ENCODE measurements at regions not wholly inside any gene's neighbourhood (a gene's known extent, or its start where the extent isn't known, plus 50 kb on each side); places are given as distances from the start of the nearest gene placed in this dataset.
A peak's percentile ranks its signal among the peaks of the same experiment; 100 is the strongest.

DNA sequence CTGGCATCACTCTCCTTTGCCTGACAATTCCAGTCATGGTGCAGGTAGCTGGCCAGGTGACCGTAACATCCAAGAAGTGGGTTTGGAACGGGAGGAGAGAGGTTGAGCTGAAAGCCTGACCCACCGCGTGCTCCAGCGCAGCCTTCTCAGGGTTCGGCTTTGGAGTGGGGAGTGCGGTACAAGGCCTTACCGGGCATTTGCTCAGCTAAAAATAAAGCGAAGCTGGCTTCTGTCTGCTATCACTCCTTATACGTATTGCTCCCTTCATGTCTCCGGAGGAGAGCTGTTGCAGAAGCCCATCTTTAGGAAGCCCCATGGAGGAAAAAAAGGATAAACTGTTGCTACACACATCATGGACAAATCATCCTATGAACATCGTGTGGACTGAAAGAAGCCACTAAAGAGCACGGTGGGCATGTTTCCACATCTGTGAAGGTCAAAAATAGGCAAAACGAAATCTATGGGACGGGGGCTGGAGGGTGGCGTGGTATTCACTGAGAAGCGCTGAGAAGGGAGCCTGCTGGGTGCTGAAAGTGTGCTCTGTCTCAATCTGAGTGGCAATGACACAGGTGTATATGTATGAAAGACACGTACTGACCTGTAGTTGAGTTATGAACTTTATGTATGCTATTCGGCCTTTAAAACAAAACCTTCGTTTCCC is 57.2 kb upstream of the TAB2 start:
- Histone ChIP-seq H3K4me1 (ENCODE audit: control insufficient read depth in 3 of 3, insufficient read depth in 2 of 3, low read depth in 1 of 3, low read length in 2 of 3) (no peaks in the 10 kb centered on the region), H3K27me3 (ENCODE audit: control insufficient read depth in 3 of 3, insufficient read depth in 3 of 3, low read length in 3 of 3) (peaks cover 0 to 2% (median 0%) of the 10 kb centered on the region in 3 donors), H3K4me3 (ENCODE audit: low read depth in 1 of 3, low read length in 3 of 3) (no peak overlapping the region), H3K9me3 (ENCODE audit: control insufficient read depth in 2 of 2, insufficient read depth in 1 of 2, low read depth in 1 of 2, low read length in 1 of 2) (peaks cover 0 to 4% of the 10 kb centered on the region in 2 donors), H3K36me3 (ENCODE audit: control insufficient read depth in 3 of 3, insufficient read depth in 2 of 3, low read depth in 1 of 3, low read length in 3 of 3) (no peaks in the 10 kb centered on the region), H3K27ac (ENCODE audit: low read depth in 1 of 3, low read length in 2 of 3) (peak overlapping the region in 1 of 3 donors; percentile 12)
- 94 to 96% (median 96%) methylated on average over 20 of the region's 20 CpGs for WGBS, 3 donors
- FAIRE-seq (no peak), DNase-seq (no peak)

DNA sequence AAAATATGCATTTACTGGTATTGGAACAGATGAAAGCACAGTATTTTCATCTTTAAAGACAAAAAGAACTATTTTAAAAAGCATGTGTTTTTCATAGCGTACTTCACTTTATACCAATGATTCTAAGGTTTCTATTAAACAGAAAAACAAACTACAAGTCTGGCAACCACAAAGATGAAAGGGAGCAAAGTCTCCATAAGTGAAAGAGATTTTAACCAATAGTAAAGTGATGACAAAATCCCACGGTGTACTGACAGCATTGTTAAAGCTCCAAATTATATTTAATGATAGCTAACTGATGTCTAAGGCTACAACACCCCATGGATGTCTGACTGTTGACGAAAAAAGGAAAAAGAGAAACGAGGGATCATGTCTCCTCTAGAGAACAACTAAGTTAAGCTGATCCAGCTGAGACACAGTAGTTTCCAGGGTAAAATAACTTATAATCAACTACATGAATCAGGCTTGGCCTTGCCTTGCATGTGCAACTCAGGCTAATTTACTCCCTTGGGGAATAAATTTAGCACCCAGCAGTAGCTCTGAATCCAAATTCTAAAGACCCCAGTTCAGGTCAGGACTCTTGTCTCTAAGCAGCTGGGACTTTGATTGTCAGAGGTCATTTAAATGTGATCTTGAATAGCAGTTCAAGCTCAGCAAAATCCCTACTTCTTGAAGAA is 56.0 kb upstream of the TAB2 start:
- no peak for FAIRE-seq

DNA sequence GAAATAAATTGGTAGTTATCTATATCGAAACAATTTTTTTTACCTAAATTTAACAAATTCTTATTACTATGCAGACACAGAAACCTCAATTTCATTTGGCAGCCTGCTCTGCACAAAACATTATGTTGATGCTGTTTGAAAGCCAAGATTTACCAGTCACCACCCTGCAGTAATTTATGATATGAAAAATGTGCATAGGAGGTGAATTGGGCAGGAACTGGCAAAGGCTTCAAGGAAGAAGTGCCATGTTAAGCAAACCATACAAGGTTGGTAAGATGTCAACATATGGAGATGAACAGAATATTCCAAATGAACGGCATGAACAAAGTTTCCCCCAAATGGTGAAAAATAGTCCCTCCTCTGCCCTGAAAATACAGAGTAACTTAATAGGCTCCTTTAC is 54.2 kb upstream of the TAB2 start:
- Histone ChIP-seq H3K9me3 (ENCODE audit: control insufficient read depth in 2 of 2, insufficient read depth in 1 of 2, low read depth in 1 of 2, low read length in 1 of 2) (no peaks in the 10 kb centered on the region), H3K27ac (ENCODE audit: low read depth in 1 of 3, low read length in 2 of 3) (no peak overlapping the region), H3K27me3 (ENCODE audit: control insufficient read depth in 3 of 3, insufficient read depth in 3 of 3, low read length in 3 of 3) (no peaks in the 10 kb centered on the region), H3K4me1 (ENCODE audit: control insufficient read depth in 3 of 3, insufficient read depth in 2 of 3, low read depth in 1 of 3, low read length in 2 of 3) (no peaks in the 10 kb centered on the region), H3K4me3 (ENCODE audit: low read depth in 1 of 3, low read length in 3 of 3) (no peak overlapping the region), H3K36me3 (ENCODE audit: control insufficient read depth in 3 of 3, insufficient read depth in 2 of 3, low read depth in 1 of 3, low read length in 3 of 3) (no peaks in the 10 kb centered on the region)
- WGBS, 3 donors: 92 to 99% (median 95%) methylated on average over 2 of the region's 2 CpGs
- FAIRE-seq (no peak), DNase-seq (no peak)

More for the DNA sequence above, 56.0 kb upstream of the TAB2 start:
- WGBS, 3 donors: 53 to 67% (median 63%) methylated on average over 4 of the region's 4 CpGs
- Histone ChIP-seq H3K27me3 (ENCODE audit: control insufficient read depth in 3 of 3, insufficient read depth in 3 of 3, low read length in 3 of 3) (peaks cover 0 to 2% (median 0%) of the 10 kb centered on the region in 3 donors), H3K4me1 (ENCODE audit: control insufficient read depth in 3 of 3, insufficient read depth in 2 of 3, low read depth in 1 of 3, low read length in 2 of 3) (no peaks in the 10 kb centered on the region), H3K9me3 (ENCODE audit: control insufficient read depth in 2 of 2, insufficient read depth in 1 of 2, low read depth in 1 of 2, low read length in 1 of 2) (peaks cover 0 to 4% of the 10 kb centered on the region in 2 donors), H3K36me3 (ENCODE audit: control insufficient read depth in 3 of 3, insufficient read depth in 2 of 3, low read depth in 1 of 3, low read length in 3 of 3) (no peaks in the 10 kb centered on the region), H3K27ac (ENCODE audit: low read depth in 1 of 3, low read length in 2 of 3) (no peak overlapping the region), H3K4me3 (ENCODE audit: low read depth in 1 of 3, low read length in 3 of 3) (no peak overlapping the region)
- no peak for DNase-seq

DNA sequence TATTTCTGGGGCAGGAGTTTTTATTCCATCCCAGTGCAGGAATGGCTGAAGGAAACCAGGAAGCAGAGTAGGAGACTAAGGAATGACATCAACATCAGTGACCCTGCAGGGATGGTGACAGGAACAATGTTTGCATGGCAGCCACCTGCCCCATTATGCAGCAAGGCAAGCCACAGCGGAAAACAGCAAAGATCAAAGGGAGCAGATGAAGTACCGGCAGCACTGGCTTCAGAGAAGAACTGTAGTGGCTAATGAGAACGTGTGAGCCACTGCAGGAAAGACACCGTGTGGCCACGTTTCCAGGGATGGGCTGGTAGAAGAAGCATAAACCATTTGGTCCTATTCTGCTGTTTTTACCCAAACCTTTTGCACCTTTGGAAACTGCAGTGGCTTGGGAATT is 52.9 kb upstream of the TAB2 start:
- FAIRE-seq (no peak), DNase-seq (no peak)
- H3K4me1 ChIP-seq (ENCODE audit: control insufficient read depth in 3 of 3, insufficient read depth in 2 of 3, low read depth in 1 of 3, low read length in 2 of 3): no peaks in the 10 kb centered on the region
- no peak overlapping the region for H3K27ac ChIP-seq (ENCODE audit: low read depth in 1 of 3, low read length in 2 of 3)
- H3K36me3 ChIP-seq (ENCODE audit: control insufficient read depth in 3 of 3, insufficient read depth in 2 of 3, low read depth in 1 of 3, low read length in 3 of 3): no peaks in the 10 kb centered on the region
- no peak overlapping the region for H3K4me3 ChIP-seq (ENCODE audit: low read depth in 1 of 3, low read length in 3 of 3)
- no peaks in the 10 kb centered on the region for H3K27me3 ChIP-seq (ENCODE audit: control insufficient read depth in 3 of 3, insufficient read depth in 3 of 3, low read length in 3 of 3)
- H3K9me3 ChIP-seq (ENCODE audit: control insufficient read depth in 2 of 2, insufficient read depth in 1 of 2, low read depth in 1 of 2, low read length in 1 of 2): no peaks in the 10 kb centered on the region
- 7 to 45% (median 24%) methylated on average over 5 of the region's 5 CpGs for WGBS, 3 donors

DNA sequence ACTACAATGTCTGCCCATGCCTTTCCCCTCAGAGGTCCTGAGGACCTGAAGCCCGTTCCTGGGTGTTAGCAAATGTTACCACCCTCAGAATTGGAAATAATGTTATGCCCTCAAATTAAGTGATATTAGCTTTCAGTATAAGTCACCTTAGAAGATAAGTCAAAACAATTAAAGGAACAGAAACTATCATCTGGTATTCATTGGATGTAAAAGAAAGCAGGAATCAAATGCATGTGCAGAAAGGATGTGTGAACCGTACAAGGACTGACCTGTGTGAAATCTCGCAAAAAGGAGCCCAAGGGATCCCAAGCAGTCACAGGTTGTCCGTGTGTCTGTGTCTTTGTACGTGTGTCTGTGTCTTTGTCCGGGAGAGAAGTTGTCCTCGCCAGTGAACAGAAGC is 51.6 kb upstream of the TAB2 start:
- DNase-seq (no peak), FAIRE-seq (no peak)
- Histone ChIP-seq H3K4me1 (ENCODE audit: control insufficient read depth in 3 of 3, insufficient read depth in 2 of 3, low read depth in 1 of 3, low read length in 2 of 3) (no peaks in the 10 kb centered on the region), H3K27ac (ENCODE audit: low read depth in 1 of 3, low read length in 2 of 3) (no peak overlapping the region), H3K9me3 (ENCODE audit: control insufficient read depth in 2 of 2, insufficient read depth in 1 of 2, low read depth in 1 of 2, low read length in 1 of 2) (no peaks in the 10 kb centered on the region), H3K36me3 (ENCODE audit: control insufficient read depth in 3 of 3, insufficient read depth in 2 of 3, low read depth in 1 of 3, low read length in 3 of 3) (no peaks in the 10 kb centered on the region), H3K27me3 (ENCODE audit: control insufficient read depth in 3 of 3, insufficient read depth in 3 of 3, low read length in 3 of 3) (no peaks in the 10 kb centered on the region), H3K4me3 (ENCODE audit: low read depth in 1 of 3, low read length in 3 of 3) (no peak overlapping the region)
- WGBS, 3 donors: 81 to 85% (median 81%) methylated on average over 7 of the region's 7 CpGs

DNA sequence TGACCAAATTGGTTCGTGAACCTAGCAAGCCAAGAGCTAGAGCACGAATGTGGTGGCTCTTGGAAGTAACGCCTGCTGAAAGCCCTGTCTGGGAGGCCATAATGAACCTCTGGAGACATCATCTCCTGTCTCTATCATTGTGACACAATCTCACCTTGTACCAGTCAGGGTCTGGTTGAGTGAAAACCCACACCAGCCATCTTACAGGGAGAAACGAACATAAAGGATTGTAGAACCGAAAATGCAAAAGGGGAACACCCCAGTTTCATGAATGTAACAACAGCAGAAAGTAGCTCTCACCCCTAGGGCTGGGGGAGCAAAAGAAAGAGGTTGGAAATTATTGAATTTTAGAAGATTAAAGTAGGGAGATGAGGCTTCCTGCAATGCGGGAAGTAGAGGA is 50.9 kb upstream of the TAB2 start:
- Histone ChIP-seq H3K36me3 (ENCODE audit: control insufficient read depth in 3 of 3, insufficient read depth in 2 of 3, low read depth in 1 of 3, low read length in 3 of 3) (no peaks in the 10 kb centered on the region), H3K9me3 (ENCODE audit: control insufficient read depth in 2 of 2, insufficient read depth in 1 of 2, low read depth in 1 of 2, low read length in 1 of 2) (no peaks in the 10 kb centered on the region), H3K27ac (ENCODE audit: low read depth in 1 of 3, low read length in 2 of 3) (no peak overlapping the region), H3K4me1 (ENCODE audit: control insufficient read depth in 3 of 3, insufficient read depth in 2 of 3, low read depth in 1 of 3, low read length in 2 of 3) (no peaks in the 10 kb centered on the region), H3K27me3 (ENCODE audit: control insufficient read depth in 3 of 3, insufficient read depth in 3 of 3, low read length in 3 of 3) (no peaks in the 10 kb centered on the region), H3K4me3 (ENCODE audit: low read depth in 1 of 3, low read length in 3 of 3) (no peak overlapping the region)
- 73 to 81% (median 77%) methylated on average over 6 of the region's 6 CpGs for WGBS, 3 donors
- FAIRE-seq (no peak), DNase-seq (no peak)

DNA sequence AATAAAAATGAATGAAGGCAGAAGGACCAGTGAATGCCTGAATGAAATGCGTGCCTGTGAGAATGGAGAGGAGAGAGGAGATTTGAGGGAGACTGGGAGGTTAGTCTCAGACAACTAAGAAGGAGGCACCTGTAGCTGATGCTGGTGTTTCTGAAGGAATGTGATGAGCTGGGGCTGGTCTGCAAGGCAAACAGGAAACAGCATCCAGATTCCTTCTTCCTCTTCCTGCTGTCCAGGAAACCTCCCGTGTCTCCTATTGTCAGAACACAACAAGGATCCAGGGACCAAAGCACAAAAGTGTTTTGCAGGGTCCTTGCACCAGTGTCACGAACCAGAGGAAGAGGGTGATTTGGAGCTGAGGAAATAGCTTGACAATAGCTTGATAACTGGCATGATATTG is 50.4 kb upstream of the TAB2 start:
- DNase-seq: no peak
- no peaks in the 10 kb centered on the region for H3K27me3 ChIP-seq (ENCODE audit: control insufficient read depth in 3 of 3, insufficient read depth in 3 of 3, low read length in 3 of 3)

DNA sequence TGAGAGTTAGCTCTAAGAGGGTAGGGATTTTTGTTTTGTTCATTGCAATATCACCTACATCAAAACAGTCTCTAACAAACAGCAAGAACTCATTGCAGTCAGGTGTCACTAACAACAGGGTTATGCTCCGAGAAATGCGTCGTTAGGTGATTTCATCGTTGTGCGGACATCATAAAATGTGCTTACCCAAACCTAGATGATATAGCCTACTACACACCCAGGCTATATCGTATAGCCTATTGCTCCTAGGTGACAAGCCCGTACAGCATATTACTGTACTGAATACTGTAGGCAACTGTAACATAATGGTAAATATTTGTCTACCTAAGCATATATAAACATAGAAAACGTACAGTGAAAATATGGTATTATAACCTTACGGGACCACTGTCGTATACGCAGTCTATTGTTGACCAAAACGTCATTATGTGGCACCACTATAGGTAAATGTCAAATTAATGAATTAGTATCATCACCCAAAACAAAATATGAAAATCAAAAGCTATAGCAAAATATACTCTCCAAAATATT is 49.9 kb upstream of the TAB2 start:
- Histone ChIP-seq H3K4me1 (ENCODE audit: control insufficient read depth in 3 of 3, insufficient read depth in 2 of 3, low read depth in 1 of 3, low read length in 2 of 3) (no peaks in the 10 kb centered on the region), H3K27ac (ENCODE audit: low read depth in 1 of 3, low read length in 2 of 3) (no peak overlapping the region), H3K27me3 (ENCODE audit: control insufficient read depth in 3 of 3, insufficient read depth in 3 of 3, low read length in 3 of 3) (no peaks in the 10 kb centered on the region), H3K9me3 (ENCODE audit: control insufficient read depth in 2 of 2, insufficient read depth in 1 of 2, low read depth in 1 of 2, low read length in 1 of 2) (no peaks in the 10 kb centered on the region), H3K36me3 (ENCODE audit: control insufficient read depth in 3 of 3, insufficient read depth in 2 of 3, low read depth in 1 of 3, low read length in 3 of 3) (no peaks in the 10 kb centered on the region), H3K4me3 (ENCODE audit: low read depth in 1 of 3, low read length in 3 of 3) (no peak overlapping the region)
- FAIRE-seq (no peak), DNase-seq (no peak)
- WGBS, 3 donors: 90 to 93% (median 92%) methylated on average over 12 of the region's 12 CpGs

More for the DNA sequence above, 50.4 kb upstream of the TAB2 start:
- no peak overlapping the region for H3K27ac ChIP-seq (ENCODE audit: low read depth in 1 of 3, low read length in 2 of 3)
- no peaks in the 10 kb centered on the region for H3K4me1 ChIP-seq (ENCODE audit: control insufficient read depth in 3 of 3, insufficient read depth in 2 of 3, low read depth in 1 of 3, low read length in 2 of 3)
- H3K36me3 ChIP-seq (ENCODE audit: control insufficient read depth in 3 of 3, insufficient read depth in 2 of 3, low read depth in 1 of 3, low read length in 3 of 3): no peaks in the 10 kb centered on the region
- FAIRE-seq: no peak
- no peaks in the 10 kb centered on the region for H3K9me3 ChIP-seq (ENCODE audit: control insufficient read depth in 2 of 2, insufficient read depth in 1 of 2, low read depth in 1 of 2, low read length in 1 of 2)
- no peak overlapping the region for H3K4me3 ChIP-seq (ENCODE audit: low read depth in 1 of 3, low read length in 3 of 3)
- 64 to 70% (median 69%) methylated on average over 3 of the region's 3 CpGs for WGBS, 3 donors

Measured in small intestine (tissue), 7 donors.